Calu3 (cell line): ENCODE measurements at regions not wholly inside any gene's neighbourhood (a gene's known extent, or its start where the extent isn't known, plus 50 kb on each side); places are given as distances from the start of the nearest gene placed in this dataset.

Experiments used
- BruUV-seq: library from RNA; stranded (reverse); fragments of 400-500 nt; replicated peaks from 2 replicates; lab custom pipeline; 2021; lab: Mats Ljungman, UMichigan
- CTCF ChIA-PET: fragments of 300-600 bp; sonication (Branson Sonifier 250); formaldehyde crosslinking; loops from one replicate; lab custom pipeline; 2022; ENCODE audit warnings: antibody characterized with exemption; lab: Charles Lee
- DNase-seq: peaks from one replicate; pipeline ENCODE4 v3.0.0; 2022
- H3K27ac Mint-ChIP-seq: one replicate; pipeline ENCODE4 v1.8.0; 2022; ENCODE audit warnings: mixed read lengths; ENCODE audit not compliant: unreplicated experiment
- H3K27me3 Mint-ChIP-seq: one replicate; pipeline ENCODE4 v1.8.0; 2022; ENCODE audit warnings: mixed read lengths; ENCODE audit not compliant: unreplicated experiment
- H3K36me3 Mint-ChIP-seq: one replicate; pipeline ENCODE4 v1.8.0; 2022; ENCODE audit warnings: mild to moderate bottlenecking, moderate library complexity, mixed read lengths; ENCODE audit not compliant: insufficient read depth, unreplicated experiment
- H3K4me1 Mint-ChIP-seq: one replicate; pipeline ENCODE4 v1.8.0; 2022; ENCODE audit warnings: mild to moderate bottlenecking, low read depth, mixed read lengths; ENCODE audit not compliant: unreplicated experiment
- H3K4me3 Mint-ChIP-seq: one replicate; pipeline ENCODE4 v1.8.0; 2022; ENCODE audit warnings: mild to moderate bottlenecking, low read depth, moderate library complexity, mixed read lengths; ENCODE audit not compliant: unreplicated experiment
- H3K9me3 Mint-ChIP-seq: one replicate; pipeline ENCODE4 v1.8.0; 2022; ENCODE audit warnings: low read depth, mixed read lengths; ENCODE audit not compliant: unreplicated experiment
- CTCF ChIP-seq: fragments of 200-600 bp; IDR thresholded peaks from one replicate; pipeline ENCODE4 v1.8.0; 2022; ENCODE audit warnings: antibody characterized with exemption; ENCODE audit not compliant: unreplicated experiment
- intact Hi-C: fragments of 100-400 bp; cut with micrococcal nuclease; formaldehyde crosslinking; loops from one replicate; pipeline ENCODE4 v1.10.0; 2022; ENCODE audit not compliant: unreplicated experiment

- no peak overlapping the region for H3K27ac Mint-ChIP-seq
- no peaks in the 10 kb centered on the region for H3K9me3 Mint-ChIP-seq
- no peaks in the 10 kb centered on the region for H3K27me3 Mint-ChIP-seq
- intact Hi-C loops, result no loop called here
- DNase-seq, result no peak
- H3K36me3 Mint-ChIP-seq, result no peaks in the 10 kb centered on the region
- H3K4me1 Mint-ChIP-seq, result no peaks in the 10 kb centered on the region
- BruUV-seq, result no TSS peak
- H3K4me3 Mint-ChIP-seq, result no peak overlapping the region
- no peak for TF ChIP-seq CTCF
- CTCF ChIA-PET, result no interaction called here
Observed at GRCh38 chr5:142461028-142461590, 136.3 kb upstream of the SPRY4 start.

GRCh38 chr5:142459209-142459608, 134.4 kb upstream of the SPRY4 start:
- no peaks in the 10 kb centered on the region for H3K27me3 Mint-ChIP-seq
- no peaks in the 10 kb centered on the region for H3K9me3 Mint-ChIP-seq
- CTCF ChIA-PET, result no interaction called here
- no peaks in the 10 kb centered on the region for H3K36me3 Mint-ChIP-seq
- H3K27ac Mint-ChIP-seq, result no peak overlapping the region
- no peak for DNase-seq
- no TSS peak for BruUV-seq
- H3K4me1 Mint-ChIP-seq, result no peaks in the 10 kb centered on the region
- intact Hi-C loops, result no loop called here
- no peak for TF ChIP-seq CTCF
- H3K4me3 Mint-ChIP-seq, result no peak overlapping the region

GRCh38 chr5:142455856-142456255, 131.0 kb upstream of the SPRY4 start:
- H3K27me3 Mint-ChIP-seq, result no peaks in the 10 kb centered on the region
- peaks cover 4% of the 10 kb centered on the region for H3K9me3 Mint-ChIP-seq
- no peak for TF ChIP-seq CTCF
- no peak overlapping the region for H3K27ac Mint-ChIP-seq
- no peaks in the 10 kb centered on the region for H3K4me1 Mint-ChIP-seq
- intact Hi-C loops, result no loop called here
- CTCF ChIA-PET, result no interaction called here
- BruUV-seq, result no TSS peak
- H3K4me3 Mint-ChIP-seq, result no peak overlapping the region
- DNase-seq, result no peak
- H3K36me3 Mint-ChIP-seq, result no peaks in the 10 kb centered on the region

- Mint-ChIP-seq H3K4me1 (no peaks in the 10 kb centered on the region), H3K27ac (no peak overlapping the region), H3K27me3 (no peaks in the 10 kb centered on the region), H3K4me3 (no peak overlapping the region), H3K9me3 (peaks cover 14% of the 10 kb centered on the region), H3K36me3 (no peaks in the 10 kb centered on the region)
- no TSS peak for BruUV-seq
- CTCF ChIA-PET, result no interaction called here
- DNase-seq, result no peak
- intact Hi-C loops, result no loop called here
- TF ChIP-seq CTCF, result no peak
Observed at GRCh38 chr5:142453932-142454331, 129.1 kb upstream of the SPRY4 start.
